Astrocyte of the cerebellum (primary cell): ENCODE measurements at regions not wholly inside any gene's neighbourhood (a gene's known extent, or its start where the extent isn't known, plus 50 kb on each side); places are given as distances from the start of the nearest gene placed in this dataset.
A peak's percentile ranks its signal among the peaks of the same experiment; 100 is the strongest.

ENCODE experiments used
- DNase-seq: peaks from one replicate; pipeline ENCODE4 v3.0.0-alpha.2; 2011; ENCODE audit warnings: low read depth
- H3K4me3 ChIP-seq: 2 replicates; pipeline ENCODE4 v1.5.1; 2011; ENCODE audit warnings: mild to moderate bottlenecking, low read depth, low read length, moderate library complexity
- CTCF ChIP-seq: IDR thresholded peaks from 2 replicates; pipeline ENCODE4 v1.5.1; 2012; ENCODE audit warnings: low read length, low read depth, moderate library complexity, mild to moderate bottlenecking; ENCODE audit errors: missing control alignments
- in situ Hi-C: cut with HindIII; loops from 2 replicates; pipeline ENCODE4 v1.10.0; 2017; ENCODE audit warnings: low sequenced_read_pairs

GRCh38 chr11:98564233-98564632 is 456.5 kb upstream of the CNTN5 start:
- no peak overlapping the region for H3K4me3 ChIP-seq
- in situ Hi-C loops, result no loop called here
- no peak for DNase-seq
- TF ChIP-seq CTCF, result no peak

GRCh38 chr11:98564881-98565280 is 455.9 kb upstream of the CNTN5 start:
- in situ Hi-C loops, result no loop called here
- H3K4me3 ChIP-seq, result no peak overlapping the region

GRCh38 chr11:98565311-98565710 is 455.4 kb upstream of the CNTN5 start:
- in situ Hi-C loops, result no loop called here
- no peak overlapping the region for H3K4me3 ChIP-seq
- DNase-seq, result peak; percentile 65
- no peak for TF ChIP-seq CTCF

More at GRCh38 chr11:98564881-98565280, 455.9 kb upstream of the CNTN5 start:
- no peak for TF ChIP-seq CTCF
- peak; percentile 43 for DNase-seq

GRCh38 chr11:98566978-98567377 is 453.8 kb upstream of the CNTN5 start:
- in situ Hi-C loops, result no loop called here
- no peak for TF ChIP-seq CTCF
- H3K4me3 ChIP-seq, result no peak overlapping the region
- DNase-seq, result no peak

- no peak for TF ChIP-seq CTCF
- DNase-seq, result peak; percentile 9
- no peak overlapping the region for H3K4me3 ChIP-seq
- in situ Hi-C loops, result no loop called here
Measured at GRCh38 chr11:98568013-98568412, 452.7 kb upstream of the CNTN5 start.

- no peak for DNase-seq
- no peak overlapping the region for H3K4me3 ChIP-seq
- no peak for TF ChIP-seq CTCF
- in situ Hi-C loops, result no loop called here
Measured at GRCh38 chr11:98572941-98573340, 447.8 kb upstream of the CNTN5 start.

- no peak for TF ChIP-seq CTCF
- no peak overlapping the region for H3K4me3 ChIP-seq
- in situ Hi-C loops, result no loop called here
- DNase-seq, result no peak
Measured at GRCh38 chr11:98587884-98588283, 432.9 kb upstream of the CNTN5 start.
